ENCODE measurements at regions not wholly inside any gene's neighbourhood (a gene's known extent, or its start where the extent isn't known, plus 50 kb on each side); places are given as distances from the start of the nearest gene placed in this dataset.
"Not testable (repeated sequence)": the region's sequence is repeated elsewhere in the genome, so short reads cannot be mapped to it uniquely, and the experiment has no call there.

DNA sequence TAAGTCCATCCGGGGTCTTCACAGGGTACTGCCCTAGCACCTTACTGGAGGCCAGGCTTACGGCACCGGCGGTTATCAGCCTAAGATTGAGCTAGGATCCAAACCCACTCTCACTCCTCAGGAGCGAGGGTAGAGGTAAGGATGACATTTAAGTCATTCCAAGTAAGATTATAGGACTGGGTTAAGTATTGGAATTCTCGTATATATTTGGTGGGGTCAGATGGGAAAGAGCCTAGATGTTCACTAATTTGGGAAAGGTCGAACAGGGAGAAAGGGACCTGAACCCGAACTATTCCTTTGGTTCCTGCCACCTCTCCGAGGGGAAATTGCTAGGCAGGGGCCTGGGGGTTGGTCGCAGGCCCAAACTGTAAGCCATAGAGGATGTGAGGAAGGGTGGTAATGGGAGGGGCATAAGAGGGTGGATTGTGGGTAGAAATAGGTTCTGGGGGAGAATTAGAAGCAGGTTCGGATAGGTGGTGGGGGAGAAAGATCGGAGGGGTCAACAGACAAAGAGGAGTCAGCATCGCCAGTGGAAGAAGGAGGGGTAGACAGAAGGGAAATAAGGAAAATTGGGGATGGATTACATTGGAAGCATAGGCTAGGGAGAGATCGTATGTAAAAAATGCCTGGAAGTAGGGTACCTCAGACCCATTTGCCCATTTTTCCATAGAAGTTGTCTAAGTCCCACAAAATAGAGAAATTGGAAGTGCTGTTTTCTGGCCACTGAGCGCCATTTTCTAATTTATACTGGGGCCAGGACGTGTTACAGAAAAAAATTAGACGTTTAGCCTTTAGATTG, 747.1 kb upstream of the ADGRB3 start:
- no peak for DNase-seq

DNA sequence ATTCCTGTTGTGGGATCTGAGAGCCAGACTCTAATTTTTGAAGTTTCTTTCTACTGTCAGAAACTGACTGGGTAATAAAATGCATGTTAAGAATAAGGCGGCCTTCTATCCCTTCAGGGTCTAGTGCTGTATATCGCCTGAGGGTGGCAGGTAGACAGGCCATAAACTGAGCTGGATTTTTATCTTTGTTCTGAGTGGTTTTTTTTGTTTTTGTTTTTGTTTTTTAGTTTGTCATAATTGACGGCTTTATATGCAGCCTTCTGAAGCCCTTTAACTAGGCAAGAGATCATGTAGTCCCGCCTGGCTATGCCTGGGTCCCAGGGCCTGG, 747.7 kb upstream of the ADGRB3 start:
- no peak for DNase-seq

DNA sequence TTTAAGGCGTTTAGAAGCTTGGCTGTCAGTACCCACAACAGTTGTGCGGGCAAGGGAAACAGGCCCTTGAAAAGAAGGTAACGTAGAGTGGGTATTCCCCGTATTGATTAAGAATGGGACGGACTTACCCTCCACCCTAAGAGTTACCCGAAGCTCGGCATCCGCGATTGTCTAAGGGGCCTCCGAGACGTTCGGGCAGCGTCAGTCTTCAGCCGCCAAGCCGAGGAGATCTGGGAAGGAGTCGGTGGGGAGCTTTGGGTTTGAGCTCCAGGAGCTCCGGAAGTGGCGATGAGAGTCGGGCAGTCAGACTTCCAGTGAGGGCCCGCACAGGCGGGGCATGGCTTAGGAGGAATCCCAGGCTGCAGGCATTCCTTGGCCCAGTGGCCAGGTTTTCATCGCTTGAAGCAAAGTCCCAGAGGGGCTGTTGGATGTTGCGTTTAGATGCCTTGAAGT, 748.2 kb upstream of the ADGRB3 start:
- DNase-seq, result no peak

DNA sequence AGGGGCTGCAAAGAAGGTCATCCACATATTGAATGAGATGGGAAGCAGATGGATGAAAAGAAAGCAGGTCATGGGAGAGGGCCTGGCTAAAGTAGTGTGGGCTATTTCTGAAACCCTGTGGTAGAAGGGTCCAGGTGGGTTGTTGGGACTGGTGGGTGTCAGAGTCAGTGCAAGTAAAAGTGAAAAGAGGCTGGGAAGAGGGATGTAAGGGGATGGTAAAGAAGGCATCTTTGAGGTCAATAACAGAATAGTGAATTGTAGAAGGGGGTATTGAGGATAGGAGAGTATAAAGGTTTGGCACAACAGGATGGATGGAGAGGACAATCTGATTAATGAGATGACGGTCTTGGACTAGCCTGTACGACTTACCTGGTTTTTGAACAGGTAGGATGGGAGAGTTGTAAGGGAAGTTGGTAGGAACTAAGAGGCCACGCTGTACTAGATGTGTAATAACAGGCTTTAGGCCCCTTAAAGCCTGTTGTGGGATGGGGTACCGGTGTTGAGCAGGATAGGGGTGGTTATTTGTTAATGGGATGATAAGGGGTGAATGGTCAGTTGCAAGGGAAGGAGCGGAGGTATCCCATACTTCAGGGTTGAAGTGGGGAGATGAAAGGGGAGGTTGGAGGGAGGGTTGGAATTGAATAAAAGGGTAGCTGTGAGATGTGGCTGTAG, 748.9 kb upstream of the ADGRB3 start:
- no peak for DNase-seq

DNA sequence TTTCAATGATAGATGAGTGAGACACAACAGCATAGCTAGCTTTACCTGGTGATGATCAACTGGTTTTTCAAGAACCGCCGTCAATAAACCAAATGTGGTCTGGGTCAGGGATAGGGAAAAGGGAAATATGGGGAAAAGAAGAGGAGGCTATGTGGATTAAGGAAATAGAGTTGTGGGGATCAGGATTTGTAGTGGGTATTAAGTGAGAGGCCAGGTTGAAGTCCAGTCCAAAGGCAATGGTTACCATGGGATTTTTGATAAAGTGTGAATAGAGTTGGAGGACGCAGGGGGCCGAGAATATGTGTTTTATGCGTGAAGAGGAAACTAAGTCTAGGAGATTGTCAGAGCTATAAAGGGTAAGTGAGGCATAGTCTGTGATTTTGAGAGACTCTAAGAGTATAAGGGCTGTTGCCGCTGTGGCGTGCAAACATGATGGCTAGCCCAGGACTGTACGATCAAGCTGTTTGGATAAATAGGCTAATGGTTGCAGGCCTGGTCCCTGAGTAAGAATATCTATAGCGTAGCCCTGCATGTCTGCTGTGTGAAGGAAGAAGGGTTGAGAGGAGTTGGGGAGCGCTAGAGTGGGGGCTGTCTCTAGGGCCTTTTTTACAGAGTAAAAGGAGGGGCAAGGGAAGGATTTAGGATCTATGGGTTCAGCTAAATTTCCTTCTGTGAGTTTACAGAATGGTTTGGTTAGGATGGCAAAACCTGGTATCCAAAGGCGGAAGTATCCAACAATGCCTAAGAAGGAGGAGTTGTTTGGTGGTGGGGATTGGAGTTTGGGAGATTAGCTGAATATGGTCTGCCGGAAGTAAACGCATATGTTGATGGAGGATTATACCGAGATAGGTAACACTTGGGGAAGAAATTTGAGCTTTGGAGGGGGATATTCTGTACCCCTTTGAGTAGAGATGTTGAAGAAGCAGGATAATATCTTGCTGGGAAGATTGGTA, 749.7 kb upstream of the ADGRB3 start:
- DNase-seq, result no peak

DNA sequence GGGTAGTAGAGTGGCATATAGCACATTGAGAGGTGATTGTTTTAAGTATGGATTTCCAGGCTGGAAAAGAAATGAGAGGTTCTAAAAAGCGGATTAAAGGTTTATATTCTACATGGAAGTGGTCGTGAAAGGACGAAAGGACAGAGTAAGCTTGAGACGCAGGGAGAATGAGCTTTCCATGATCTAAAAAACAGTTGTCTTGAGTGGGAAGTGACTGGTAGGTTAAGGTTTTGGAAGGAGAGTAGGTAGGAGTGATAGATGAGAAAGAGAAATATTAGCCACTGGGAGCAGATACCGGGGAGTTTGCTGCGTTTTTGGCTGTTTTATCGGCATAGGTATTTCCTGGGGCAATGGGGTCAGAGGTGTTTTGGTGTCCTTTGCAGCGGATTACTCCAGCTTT, 750.6 kb upstream of the ADGRB3 start:
- DNase-seq, result no peak

DNA sequence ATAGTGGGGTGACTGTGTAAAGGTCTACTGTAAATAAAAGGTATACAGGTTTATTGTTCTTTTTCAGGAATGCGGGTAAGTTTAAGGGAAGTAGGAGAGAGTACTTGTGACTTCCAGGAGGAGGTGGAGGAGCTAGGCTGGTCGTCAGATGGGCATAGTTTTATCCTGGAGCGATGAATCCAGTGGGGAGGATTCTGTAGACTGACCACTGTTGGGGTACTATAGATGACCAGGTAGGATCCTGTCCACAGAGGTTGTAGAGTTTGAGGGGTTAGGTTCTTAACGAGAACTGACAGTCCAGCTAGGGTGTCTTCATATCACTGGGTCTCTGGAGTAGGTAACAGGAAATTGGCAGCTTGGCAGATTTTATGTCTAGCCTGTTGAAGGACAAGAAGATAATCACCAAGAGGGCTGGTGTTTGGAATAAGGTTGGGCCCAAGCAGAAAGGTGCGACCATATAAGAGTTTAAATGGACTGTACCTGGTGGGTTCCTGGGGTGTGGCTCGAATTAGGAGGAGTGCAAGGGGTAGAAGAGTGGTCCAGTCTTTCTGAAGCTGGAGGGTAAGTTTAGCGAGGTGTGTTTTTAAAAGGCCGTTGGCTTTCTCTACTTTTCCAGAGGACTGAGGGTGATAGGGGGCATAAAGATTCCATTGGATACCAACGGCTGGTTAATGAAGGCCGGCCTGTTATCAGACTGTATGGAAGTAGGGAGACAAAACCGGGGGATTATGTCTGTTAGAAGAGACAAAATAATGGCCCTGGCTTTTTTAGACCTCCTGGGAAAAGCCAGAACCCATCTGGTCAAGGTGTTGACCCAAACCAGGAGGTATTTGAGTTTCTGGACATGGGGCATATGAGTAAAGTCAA, 751.3 kb upstream of the ADGRB3 start:
- no peak for DNase-seq

DNA sequence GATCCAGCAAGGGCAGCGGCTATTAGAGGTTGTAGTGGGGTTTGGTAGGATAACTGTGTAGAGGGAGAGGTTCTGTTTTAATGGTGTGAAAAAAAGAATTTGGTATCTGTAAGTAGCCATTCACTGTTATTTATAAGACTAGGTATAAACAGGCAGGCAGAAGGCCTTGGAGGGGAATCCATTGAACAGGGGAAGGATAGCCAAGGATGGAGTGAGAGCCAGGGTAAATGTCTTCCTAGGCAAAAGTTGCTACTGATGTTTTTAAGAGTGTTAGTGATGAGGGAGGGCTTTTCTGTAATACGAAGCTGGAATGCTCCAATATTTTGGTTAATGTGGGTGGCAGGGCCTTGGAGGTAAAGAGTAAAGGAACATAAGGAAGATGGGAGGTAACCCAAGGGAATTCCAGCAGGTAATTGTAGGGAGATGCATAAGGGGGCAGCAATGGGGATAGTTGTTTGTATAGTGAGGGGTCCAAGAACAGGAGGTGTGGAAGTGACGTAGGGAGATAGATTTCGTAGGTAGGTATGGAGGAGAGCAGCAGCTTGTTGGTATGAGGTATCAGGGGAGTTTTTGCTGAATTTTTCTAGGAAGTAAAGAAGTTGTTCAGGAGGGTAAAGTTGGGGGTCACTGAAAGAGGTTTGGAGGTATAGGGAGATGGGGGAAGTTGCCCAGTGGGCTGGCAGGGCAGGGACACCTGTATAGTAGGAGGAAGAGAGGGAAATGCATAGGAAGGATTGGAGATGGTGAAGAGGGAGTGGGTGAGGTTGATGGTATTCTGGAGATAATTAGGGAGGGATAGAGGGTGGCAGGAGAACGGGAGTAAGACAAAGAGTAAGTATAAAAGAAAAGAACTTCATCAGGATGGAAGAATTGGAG, 752.4 kb upstream of the ADGRB3 start:
- DNase-seq, result no peak

DNA sequence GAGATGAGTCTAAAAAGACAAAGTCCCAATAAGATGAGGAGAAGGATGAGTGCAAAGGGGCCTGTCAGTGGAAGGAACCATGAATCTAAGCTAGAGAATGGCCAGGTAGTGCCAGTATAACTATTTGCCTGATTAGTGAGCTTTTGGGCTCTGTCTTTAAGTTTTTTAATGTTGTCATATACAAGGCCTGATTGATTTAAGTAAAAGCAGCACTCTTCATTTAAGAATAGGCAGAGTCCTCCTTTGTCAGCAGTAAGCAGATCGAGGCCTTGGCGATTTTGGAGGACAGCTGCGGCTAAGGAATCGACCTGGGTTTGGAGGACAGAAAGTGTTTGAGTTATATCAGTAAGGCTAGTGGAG, 753.4 kb upstream of the ADGRB3 start:
- DNase-seq, result no peak

DNA sequence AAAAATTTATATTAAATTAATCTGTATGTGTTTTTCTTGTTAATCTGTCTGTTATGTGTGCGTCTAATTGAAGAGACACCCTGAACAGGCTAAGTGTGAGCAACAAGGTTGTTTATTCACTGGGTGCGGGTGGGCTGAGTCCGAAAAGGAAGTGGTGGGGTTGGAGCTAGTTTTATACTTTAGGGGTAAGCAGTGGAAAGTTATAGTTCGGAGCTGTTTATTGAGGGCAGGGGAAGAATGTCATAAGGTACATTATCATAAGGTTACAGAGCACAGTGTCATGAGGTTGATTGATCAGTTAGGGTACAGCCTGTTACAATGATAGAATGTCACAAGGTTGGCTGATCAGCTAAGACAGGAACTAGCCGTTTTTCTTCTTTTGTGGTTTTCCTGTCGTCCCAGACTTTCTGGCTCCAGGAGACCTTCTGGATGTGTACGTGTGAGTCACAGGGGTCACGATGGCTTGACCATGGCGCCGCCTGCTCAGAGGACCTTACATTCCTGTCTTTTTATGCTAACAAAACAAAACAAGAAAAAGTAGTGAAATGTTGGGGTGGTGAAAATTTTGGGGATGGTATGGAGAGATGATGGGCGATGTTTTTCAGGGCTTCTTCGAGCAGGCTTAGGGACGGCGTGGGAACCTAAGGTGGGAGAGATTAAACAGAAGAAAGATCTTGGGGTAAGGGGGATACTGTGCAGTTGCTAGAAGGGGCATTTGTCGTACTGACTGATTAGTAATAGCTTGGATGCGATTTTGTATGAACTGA, 754.0 kb upstream of the ADGRB3 start:
- no peak for DNase-seq

DNA sequence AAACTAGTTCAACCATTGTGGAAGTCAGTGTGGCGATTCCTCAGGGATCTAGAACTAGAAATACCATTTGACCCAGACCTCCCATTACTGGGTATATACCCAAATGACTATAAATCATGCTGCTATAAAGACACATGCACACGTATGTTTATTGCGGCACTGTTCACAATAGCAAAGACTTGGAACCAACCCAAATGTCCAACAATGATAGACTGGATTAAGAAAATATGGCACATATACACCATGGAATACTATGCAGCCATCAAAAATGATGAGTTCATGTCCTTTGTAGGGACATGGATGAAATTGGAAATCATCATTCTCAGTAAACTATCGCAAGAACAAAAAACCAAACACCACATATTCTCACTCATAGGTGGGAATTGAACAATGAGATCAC, 754.7 kb upstream of the ADGRB3 start:
- not testable (repeated sequence) for DNase-seq

DNA sequence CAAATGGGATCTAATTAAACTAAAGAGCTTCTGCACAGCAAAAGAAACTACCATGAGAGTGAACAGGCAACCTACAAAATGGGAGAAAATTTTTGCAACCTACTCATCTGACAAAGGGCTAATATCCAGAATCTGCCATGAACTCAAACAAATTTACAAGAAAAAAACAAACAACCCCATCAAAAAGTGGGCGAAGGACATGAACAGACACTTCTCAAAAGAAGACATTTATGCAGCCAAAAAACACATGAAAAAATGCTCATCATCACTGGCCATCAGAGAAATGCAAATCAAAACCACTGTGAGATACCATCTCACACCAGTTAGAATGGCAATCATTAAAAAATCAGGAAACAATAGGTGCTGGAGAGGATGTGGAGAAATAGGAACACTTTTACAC, 755.2 kb upstream of the ADGRB3 start:
- DNase-seq, result not testable (repeated sequence)

DNA sequence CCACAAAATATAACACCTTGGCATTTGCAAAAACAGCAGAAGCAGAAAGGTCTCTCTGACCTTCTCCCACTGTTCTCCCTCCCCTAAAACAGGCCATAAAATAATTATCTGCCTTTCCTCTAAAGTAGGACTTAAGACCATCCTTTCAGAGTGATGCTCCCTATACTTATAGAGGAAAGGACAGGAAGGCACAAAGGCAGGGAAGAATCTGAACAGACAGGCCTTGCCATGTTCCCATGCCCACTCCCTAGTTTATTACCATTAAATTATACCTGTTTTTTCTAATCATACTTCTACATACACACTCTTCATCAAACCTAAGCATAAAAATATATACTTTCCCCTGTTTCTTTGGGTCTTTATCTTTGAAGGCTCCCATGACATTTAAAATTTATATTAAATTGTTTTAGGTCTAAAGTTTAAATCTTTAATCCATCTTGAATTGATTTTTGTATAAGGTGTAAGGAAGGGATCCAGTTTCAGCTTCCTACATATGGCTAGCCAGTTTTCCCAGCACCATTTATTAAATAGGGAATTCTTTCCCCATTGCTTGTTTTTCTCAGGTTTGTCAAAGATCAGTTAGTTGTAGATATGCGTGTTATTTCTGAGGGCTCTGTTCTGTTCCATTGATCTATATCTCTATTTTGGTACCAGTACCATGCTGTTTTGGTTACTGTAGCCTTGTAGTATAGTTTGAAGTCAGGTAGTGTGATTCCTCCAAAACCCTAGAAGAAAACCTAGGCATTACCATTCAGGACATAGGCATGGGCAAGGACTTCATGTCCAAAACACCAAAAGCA, 755.8 kb upstream of the ADGRB3 start:
- DNase-seq, result not testable (repeated sequence)

DNA sequence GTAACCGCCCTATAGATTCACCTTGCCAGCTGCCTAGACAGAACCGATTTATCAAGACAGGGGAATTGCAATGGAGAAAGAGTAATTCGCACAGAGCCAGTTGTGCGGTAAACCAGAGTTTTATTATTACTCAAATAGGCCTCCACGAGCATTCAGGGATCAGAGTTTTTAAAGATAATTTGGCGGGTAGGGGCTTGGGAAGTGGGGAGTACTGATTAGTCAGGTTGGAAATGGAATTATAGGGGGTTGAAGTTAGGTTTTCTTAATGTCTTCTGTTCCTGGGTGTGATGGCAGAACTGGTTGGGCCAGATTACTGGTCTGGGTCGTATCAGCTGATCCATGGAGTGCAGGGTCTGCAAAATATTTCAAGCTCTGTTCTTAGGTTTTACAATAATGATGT, 756.9 kb upstream of the ADGRB3 start:
- DNase-seq, result not testable (repeated sequence)

DNA sequence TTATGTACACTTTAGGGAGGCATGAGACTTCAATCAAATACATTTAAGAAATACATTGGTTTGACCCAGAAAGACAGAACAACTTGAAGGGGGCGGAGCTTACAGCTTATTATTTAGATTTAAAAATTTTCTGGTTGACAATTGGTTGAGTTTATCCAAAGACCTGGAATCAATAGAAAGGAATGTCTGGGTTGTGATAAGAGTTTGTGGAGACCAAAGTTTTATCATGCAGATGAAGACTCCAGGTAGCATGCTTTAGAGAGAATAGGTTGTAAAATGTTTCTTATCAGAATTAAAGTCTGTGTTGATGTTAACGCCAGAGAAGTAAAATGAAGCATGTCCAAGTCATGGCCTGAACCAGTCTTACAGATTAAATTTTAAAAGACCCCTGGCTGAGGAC, 757.8 kb upstream of the ADGRB3 start:
- DNase-seq, result no peak

DNA sequence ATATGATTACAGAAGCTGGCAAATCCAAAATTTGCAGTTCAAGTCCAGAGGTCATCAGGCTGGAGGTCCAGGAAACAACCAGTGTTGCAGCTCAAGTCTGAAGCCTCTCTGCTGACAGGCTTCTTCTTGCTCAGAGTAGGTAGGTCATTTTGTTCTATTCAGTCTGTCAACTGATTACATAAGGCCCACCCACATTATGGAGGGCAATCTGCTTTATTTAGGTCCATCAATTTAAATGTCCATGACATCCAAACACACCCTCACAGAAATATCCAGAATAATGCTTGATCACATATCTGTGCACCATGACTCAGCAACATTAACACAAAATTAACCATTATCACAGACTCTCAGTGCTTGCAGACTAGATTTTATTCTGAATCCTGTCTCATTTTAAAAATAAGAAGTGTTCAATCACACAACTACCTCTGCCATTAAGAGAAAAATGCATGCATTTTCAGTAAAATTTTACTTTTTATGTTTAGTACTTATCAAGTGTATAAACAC, 759.2 kb upstream of the ADGRB3 start:
- DNase-seq, result no peak

DNA sequence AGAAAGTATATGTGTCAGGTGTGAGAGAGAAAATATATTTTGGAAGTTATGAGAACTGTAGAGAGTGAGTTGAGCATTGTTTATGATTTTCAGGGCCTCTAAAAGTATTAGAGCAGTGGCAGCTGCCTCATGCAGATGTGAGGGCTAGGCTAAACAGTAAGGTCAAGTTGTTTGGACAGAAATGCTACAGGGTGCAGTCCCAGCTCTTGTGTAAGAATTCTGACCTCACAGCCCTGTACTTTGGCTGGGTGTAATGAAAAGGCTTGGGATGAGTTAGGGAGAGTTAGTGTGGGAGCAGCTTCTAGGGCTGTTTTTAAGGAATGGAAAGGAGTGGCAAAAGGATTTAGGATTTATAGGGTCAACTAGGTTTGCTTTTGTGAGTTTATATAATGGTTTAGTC, 764.8 kb upstream of the ADGRB3 start:
- DNase-seq, result no peak

DNA sequence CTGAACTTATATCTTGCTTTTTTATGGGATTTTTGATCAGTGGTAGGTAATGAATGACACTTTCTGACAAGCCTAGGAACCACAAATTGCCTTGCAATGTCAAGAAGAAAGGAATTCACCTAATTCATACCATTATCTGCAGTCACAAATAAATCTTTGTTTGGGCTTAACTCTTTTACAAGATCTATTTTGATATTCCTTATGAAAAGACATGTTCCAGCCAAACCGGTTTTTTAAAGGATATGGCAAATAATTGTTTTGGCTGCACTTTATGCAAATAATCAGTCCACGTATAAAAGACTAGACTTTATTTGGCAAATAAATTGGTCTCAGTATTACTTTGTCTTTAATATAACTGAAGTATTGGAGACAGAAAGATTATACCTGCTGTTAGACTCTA, 771.7 kb upstream of the ADGRB3 start:
- no peak for DNase-seq

DNA sequence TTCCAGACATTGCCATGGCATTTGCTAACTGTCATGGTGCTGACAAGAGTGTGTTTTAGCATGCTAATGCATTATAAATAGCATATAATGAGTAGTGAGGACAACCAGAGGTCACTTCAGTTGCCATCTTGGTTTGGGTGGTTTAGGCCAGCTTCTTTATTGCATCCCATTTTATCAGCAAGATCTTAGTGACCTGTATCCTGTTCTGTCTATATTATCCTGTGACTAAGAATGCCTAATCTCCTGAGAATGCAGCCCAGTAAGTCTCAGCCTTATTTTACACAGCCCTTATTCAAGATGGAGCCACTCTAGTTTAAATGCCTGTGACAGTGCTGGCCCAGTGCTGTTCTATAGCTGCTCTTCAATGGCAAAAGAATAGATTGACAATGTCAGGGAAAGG, 781.0 kb upstream of the ADGRB3 start:
- DNase-seq, result no peak

DNA sequence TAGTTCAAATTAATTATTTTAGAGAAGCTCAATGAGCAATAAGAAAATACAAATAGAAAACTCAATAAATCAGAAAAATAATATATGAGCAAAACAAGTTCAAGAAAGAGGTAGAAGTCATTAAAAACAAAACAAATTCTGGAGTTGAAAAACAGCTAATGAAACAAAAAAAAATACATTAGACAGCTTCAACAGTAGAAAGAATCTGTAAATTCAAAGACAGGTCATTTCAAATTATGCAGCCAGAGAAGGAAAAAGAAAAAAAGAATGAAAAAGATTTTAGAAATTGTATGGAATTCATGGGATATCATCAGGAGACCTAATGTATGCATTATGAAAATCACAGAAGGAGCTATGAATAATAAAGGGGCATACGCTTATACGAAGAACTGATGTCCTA, 795.3 kb upstream of the ADGRB3 start:
- no peak for DNase-seq
